ENCODE measurements at regions not wholly inside any gene's neighbourhood (a gene's known extent, or its start where the extent isn't known, plus 50 kb on each side); places are given as distances from the start of the nearest gene placed in this dataset.

- TF ChIP-seq ZBTB21 (CRISPR knock-in tag; IDR thresholded peaks at IDR 0.05; ENCODE audit: borderline replicate concordance), result no peak
- no peak for TF ChIP-seq CTCF (IDR thresholded peaks at IDR 0.05)
- TF ChIP-seq RELA (CRISPR knock-in tag; IDR thresholded peaks at IDR 0.05; ENCODE audit: borderline replicate concordance), result no peak
- no peak for TF ChIP-seq ELF4 (CRISPR knock-in tag; IDR thresholded peaks at IDR 0.05; ENCODE audit: low read depth)
- TF ChIP-seq, protein P1, sequence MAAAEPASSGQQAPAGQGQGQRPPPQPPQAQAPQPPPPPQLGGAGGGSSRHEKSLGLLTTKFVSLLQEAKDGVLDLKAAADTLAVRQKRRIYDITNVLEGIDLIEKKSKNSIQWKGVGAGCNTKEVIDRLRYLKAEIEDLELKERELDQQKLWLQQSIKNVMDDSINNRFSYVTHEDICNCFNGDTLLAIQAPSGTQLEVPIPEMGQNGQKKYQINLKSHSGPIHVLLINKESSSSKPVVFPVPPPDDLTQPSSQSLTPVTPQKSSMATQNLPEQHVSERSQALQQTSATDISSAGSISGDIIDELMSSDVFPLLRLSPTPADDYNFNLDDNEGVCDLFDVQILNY (CRISPR knock-in tag; IDR thresholded peaks at IDR 0.05), result no peak
- TF ChIP-seq, protein P2, sequence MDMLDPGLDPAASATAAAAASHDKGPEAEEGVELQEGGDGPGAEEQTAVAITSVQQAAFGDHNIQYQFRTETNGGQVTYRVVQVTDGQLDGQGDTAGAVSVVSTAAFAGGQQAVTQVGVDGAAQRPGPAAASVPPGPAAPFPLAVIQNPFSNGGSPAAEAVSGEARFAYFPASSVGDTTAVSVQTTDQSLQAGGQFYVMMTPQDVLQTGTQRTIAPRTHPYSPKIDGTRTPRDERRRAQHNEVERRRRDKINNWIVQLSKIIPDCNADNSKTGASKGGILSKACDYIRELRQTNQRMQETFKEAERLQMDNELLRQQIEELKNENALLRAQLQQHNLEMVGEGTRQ (CRISPR knock-in tag; IDR thresholded peaks at IDR 0.05), result no peak
- no peak for TF ChIP-seq ZNF232 (CRISPR knock-in tag; IDR thresholded peaks at IDR 0.05)
- TF ChIP-seq ZNF138 (CRISPR knock-in tag; conservative IDR thresholded peaks at IDR 0.05), result no peak
Measured at GRCh38 chr3:4166540-4166939, 136.6 kb upstream of the SETMAR start.
